ENCODE measurements at regions not wholly inside any gene's neighbourhood (a gene's known extent, or its start where the extent isn't known, plus 50 kb on each side); places are given as distances from the start of the nearest gene placed in this dataset.

DNA sequence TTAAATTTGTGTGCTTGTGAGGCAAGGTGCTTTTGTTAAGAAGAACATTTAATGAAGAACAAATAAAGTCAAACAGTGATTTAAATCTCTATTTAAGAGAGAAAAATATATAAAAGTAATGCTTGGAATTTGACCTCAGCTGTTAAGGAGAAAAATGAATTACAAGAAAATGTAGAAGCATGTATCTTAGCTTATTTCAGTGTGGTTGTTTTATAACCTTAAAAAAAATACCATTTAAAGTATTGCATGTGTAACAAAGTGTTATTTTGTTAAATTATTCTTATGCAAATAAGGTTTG is 537.0 kb upstream of the SPRY2 start:
- ChIA-PET POLR2A (no interaction called here), CTCF (no interaction called here)
- TF ChIP-seq MYC (IDR thresholded peaks at IDR 0.05; ENCODE audit: low read depth, low read length) = no peak
- TF ChIP-seq GATA2 (IDR thresholded peaks at IDR 0.05; ENCODE audit: insufficient read depth, insufficient read length, low read depth, low read length) = no peak
- no peak for TF ChIP-seq FOS (IDR thresholded peaks at IDR 0.05; ENCODE audit: borderline replicate concordance, insufficient read depth, low read length)
- no peak for TF ChIP-seq JUN (IDR thresholded peaks at IDR 0.05; ENCODE audit: borderline replicate concordance, insufficient read depth, insufficient read length, low read depth)
- no peak for TF ChIP-seq EZH2 (IDR thresholded peaks at IDR 0.05; ENCODE audit: borderline replicate concordance, low read depth, low read length, severe bottlenecking)
- TF ChIP-seq MAX (IDR thresholded peaks at IDR 0.05; ENCODE audit: insufficient read depth, insufficient read length) = no peak
- TF ChIP-seq POLR2AphosphoS5 (IDR thresholded peaks at IDR 0.05; ENCODE audit: insufficient read depth, low read depth, low read length) = no peak
- no peak for TF ChIP-seq POLR2A (IDR thresholded peaks at IDR 0.05; ENCODE audit: low read depth, low read length)
- TF ChIP-seq, protein P1, sequence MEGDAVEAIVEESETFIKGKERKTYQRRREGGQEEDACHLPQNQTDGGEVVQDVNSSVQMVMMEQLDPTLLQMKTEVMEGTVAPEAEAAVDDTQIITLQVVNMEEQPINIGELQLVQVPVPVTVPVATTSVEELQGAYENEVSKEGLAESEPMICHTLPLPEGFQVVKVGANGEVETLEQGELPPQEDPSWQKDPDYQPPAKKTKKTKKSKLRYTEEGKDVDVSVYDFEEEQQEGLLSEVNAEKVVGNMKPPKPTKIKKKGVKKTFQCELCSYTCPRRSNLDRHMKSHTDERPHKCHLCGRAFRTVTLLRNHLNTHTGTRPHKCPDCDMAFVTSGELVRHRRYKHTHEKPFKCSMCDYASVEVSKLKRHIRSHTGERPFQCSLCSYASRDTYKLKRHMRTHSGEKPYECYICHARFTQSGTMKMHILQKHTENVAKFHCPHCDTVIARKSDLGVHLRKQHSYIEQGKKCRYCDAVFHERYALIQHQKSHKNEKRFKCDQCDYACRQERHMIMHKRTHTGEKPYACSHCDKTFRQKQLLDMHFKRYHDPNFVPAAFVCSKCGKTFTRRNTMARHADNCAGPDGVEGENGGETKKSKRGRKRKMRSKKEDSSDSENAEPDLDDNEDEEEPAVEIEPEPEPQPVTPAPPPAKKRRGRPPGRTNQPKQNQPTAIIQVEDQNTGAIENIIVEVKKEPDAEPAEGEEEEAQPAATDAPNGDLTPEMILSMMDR (IDR thresholded peaks at IDR 0.05; ENCODE audit: extremely low read depth in 1 of 2, insufficient read depth in 1 of 2, low read depth in 1 of 2, low read length in 2 of 2) = no peak
- peaks cover 2% of the 10 kb centered on the region for H3K9me1 ChIP-seq (replicated peaks; ENCODE audit: control insufficient read depth, extremely low read depth, insufficient read depth, low read length)
- FAIRE-seq (no peak), DNase-seq (ENCODE audit: low read depth, low spot score) (no peak)
- no peaks in the 10 kb centered on the region for H3K79me2 ChIP-seq (ENCODE audit: control insufficient read depth, insufficient read depth, low read length)
- no peaks in the 10 kb centered on the region for H3K4me1 ChIP-seq (ENCODE audit: control insufficient read depth, extremely low read depth, insufficient read depth, low read length)
- H3K27ac ChIP-seq (ENCODE audit: insufficient read depth, low read depth, low read length) = no peak overlapping the region
- dilution Hi-C loops (cut with MboI; ENCODE audit: extremely low pct_ligation_motif_present, low sequenced_read_pairs) (no loop called here), intact Hi-C loops (cut with micrococcal nuclease) (no loop called here)
- no peak overlapping the region for H3K9ac ChIP-seq (replicated peaks; ENCODE audit: extremely low read depth, insufficient read depth, low read length)
- no peaks in the 10 kb centered on the region for H4K20me1 ChIP-seq (replicated peaks; ENCODE audit: control insufficient read depth, extremely low read depth, insufficient read depth, low read length)
- no peaks in the 10 kb centered on the region for H3K27me3 ChIP-seq (ENCODE audit: control insufficient read depth in 2 of 2, insufficient read depth in 2 of 2, low read length in 2 of 2)
- H2AFZ ChIP-seq (ENCODE audit: low read depth, low read length) = no peak overlapping the region
- H3K4me2 ChIP-seq (ENCODE audit: insufficient read depth, low read length) = no peak overlapping the region
- BruUV-seq (replicated peaks) = no TSS peak
- no peaks in the 10 kb centered on the region for H3K36me3 ChIP-seq (ENCODE audit: control insufficient read depth in 2 of 2, extremely low read depth in 1 of 2, insufficient read depth in 2 of 2, low read length in 2 of 2)
- no peak overlapping the region for H3K4me3 ChIP-seq (replicated peaks in 1 of 3; ENCODE audit: insufficient read depth in 1 of 3, low read depth in 1 of 3, low read length in 3 of 3)
- H3K9me3 ChIP-seq (replicated peaks; ENCODE audit: control insufficient read depth, insufficient read depth, low read length) = no peaks in the 10 kb centered on the region

Data from endothelial cell of umbilical vein (primary cell).